ENCODE measurements at regions not wholly inside any gene's neighbourhood (a gene's known extent, or its start where the extent isn't known, plus 50 kb on each side); places are given as distances from the start of the nearest gene placed in this dataset.

DNA sequence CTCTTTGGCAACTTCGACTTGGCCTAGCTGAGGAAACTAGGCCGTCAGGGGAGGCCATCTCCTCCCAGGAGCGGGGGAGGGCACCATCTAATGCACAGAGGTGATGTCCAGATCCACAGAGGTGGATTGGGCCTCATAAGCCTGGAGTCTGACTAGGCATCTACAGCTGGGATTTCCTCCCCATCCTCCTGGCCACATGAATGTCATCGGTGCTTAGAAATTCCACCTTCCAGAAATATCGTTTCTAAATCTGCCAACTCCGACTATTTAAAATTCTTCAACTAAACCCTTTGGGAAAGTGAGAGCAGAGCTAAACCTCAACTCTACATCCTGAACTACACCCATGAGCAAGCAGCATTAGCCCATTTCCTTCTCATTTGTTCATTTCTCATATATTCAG lies 118.7 kb downstream of the WNT5A start:
- no peaks in the 10 kb centered on the region for H3F3A ChIP-seq (ENCODE audit: insufficient read depth, low read length)

DNA sequence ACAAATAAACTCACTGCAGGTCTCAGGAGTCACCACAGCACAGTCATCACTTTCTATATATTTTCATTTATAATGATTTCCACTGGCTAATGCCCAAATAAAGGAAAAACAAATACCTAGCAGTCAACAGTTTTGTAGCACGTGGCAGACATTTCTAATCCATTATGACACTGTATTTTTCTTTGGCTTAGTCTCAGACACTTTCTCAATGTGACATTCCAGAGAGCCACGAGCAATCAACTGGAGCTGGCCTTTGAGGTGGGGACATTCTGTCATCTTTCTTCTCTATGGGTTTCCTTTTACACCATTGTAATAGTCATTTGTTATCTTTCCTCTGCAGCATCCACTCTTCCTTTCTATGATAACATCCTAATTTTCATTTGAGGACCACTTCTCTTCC lies 119.7 kb downstream of the WNT5A start:
- Histone ChIP-seq H2AFZ (ENCODE audit: low read length) (no peak overlapping the region), H3K4me1 (ENCODE audit: low read length) (no peaks in the 10 kb centered on the region), H3K79me2 (ENCODE audit: low read length) (no peaks in the 10 kb centered on the region), H3K4me3 (ENCODE audit: low read length) (no peak overlapping the region), H3K9me3 (replicated peaks; ENCODE audit: insufficient read depth, low read length) (no peaks in the 10 kb centered on the region), H3K9me2 (replicated peaks; ENCODE audit: insufficient read depth, low read length) (no peaks in the 10 kb centered on the region), H3K27me3 (replicated peaks; ENCODE audit: insufficient read depth, low read length) (no peaks in the 10 kb centered on the region), H3F3A (ENCODE audit: insufficient read depth, low read length) (no peaks in the 10 kb centered on the region), H3K36me3 (replicated peaks; ENCODE audit: insufficient read depth, low read length) (no peaks in the 10 kb centered on the region), H3K27ac (ENCODE audit: low read length) (no peak overlapping the region), H3K9ac (ENCODE audit: low read length) (no peak overlapping the region), H3K4me2 (ENCODE audit: low read depth, low read length) (no peak overlapping the region), H4K20me1 (ENCODE audit: insufficient read depth, low read length) (no peaks in the 10 kb centered on the region)
- TF ChIP-seq EZH2phosphoT487 (IDR thresholded peaks at IDR 0.05; ENCODE audit: low read length) (no peak), EZH2 (optimal IDR thresholded peaks at IDR 0.05; ENCODE audit: low read depth, low read length) (no peak)
- TF ChIP-seq, protein P1, sequence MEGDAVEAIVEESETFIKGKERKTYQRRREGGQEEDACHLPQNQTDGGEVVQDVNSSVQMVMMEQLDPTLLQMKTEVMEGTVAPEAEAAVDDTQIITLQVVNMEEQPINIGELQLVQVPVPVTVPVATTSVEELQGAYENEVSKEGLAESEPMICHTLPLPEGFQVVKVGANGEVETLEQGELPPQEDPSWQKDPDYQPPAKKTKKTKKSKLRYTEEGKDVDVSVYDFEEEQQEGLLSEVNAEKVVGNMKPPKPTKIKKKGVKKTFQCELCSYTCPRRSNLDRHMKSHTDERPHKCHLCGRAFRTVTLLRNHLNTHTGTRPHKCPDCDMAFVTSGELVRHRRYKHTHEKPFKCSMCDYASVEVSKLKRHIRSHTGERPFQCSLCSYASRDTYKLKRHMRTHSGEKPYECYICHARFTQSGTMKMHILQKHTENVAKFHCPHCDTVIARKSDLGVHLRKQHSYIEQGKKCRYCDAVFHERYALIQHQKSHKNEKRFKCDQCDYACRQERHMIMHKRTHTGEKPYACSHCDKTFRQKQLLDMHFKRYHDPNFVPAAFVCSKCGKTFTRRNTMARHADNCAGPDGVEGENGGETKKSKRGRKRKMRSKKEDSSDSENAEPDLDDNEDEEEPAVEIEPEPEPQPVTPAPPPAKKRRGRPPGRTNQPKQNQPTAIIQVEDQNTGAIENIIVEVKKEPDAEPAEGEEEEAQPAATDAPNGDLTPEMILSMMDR (IDR thresholded peaks at IDR 0.05; ENCODE audit: low read length) = no peak
- no peak for DNase-seq

More for the DNA sequence above, 118.7 kb downstream of the WNT5A start:
- Histone ChIP-seq H3K9me2 (replicated peaks; ENCODE audit: insufficient read depth, low read length) (no peaks in the 10 kb centered on the region), H3K9me3 (replicated peaks; ENCODE audit: insufficient read depth, low read length) (no peaks in the 10 kb centered on the region), H3K79me2 (ENCODE audit: low read length) (no peaks in the 10 kb centered on the region), H3K4me1 (ENCODE audit: low read length) (no peaks in the 10 kb centered on the region), H2AFZ (ENCODE audit: low read length) (no peak overlapping the region), H3K4me3 (ENCODE audit: low read length) (no peak overlapping the region), H3K27me3 (replicated peaks; ENCODE audit: insufficient read depth, low read length) (no peaks in the 10 kb centered on the region), H3K4me2 (ENCODE audit: low read depth, low read length) (no peak overlapping the region), H3K9ac (ENCODE audit: low read length) (no peak overlapping the region), H3K27ac (ENCODE audit: low read length) (no peak overlapping the region), H3K36me3 (replicated peaks; ENCODE audit: insufficient read depth, low read length) (no peaks in the 10 kb centered on the region), H4K20me1 (ENCODE audit: insufficient read depth, low read length) (no peaks in the 10 kb centered on the region)
- DNase-seq = no peak
- TF ChIP-seq EZH2phosphoT487 (IDR thresholded peaks at IDR 0.05; ENCODE audit: low read length) (no peak), EZH2 (optimal IDR thresholded peaks at IDR 0.05; ENCODE audit: low read depth, low read length) (no peak)
- TF ChIP-seq, protein P1 (IDR thresholded peaks at IDR 0.05; ENCODE audit: low read length) = no peak

DNA sequence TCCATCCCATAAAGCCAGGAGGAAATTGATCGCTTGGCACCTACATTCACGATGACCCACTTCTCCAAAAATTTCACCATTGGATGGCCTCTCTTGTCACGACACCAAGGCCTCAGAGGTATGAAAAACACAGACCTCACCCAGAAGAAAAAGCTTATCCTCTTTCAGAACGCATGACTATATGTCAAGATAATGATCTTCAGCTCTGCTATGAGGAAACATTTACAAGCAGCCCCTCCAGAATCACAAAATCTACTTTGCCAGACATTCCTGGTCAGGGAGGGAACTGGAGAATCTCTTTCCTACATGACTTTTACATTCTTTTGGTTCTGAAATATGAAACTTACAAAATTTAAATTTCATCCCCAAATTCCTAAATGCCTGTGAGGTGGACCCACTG lies 122.7 kb downstream of the WNT5A start:
- Histone ChIP-seq H3K4me1 (ENCODE audit: low read length) (no peaks in the 10 kb centered on the region), H3K9me2 (replicated peaks; ENCODE audit: insufficient read depth, low read length) (no peaks in the 10 kb centered on the region), H3F3A (ENCODE audit: insufficient read depth, low read length) (no peaks in the 10 kb centered on the region), H3K27ac (ENCODE audit: low read length) (no peak overlapping the region), H4K20me1 (ENCODE audit: insufficient read depth, low read length) (no peaks in the 10 kb centered on the region), H3K4me3 (ENCODE audit: low read length) (no peak overlapping the region), H3K27me3 (replicated peaks; ENCODE audit: insufficient read depth, low read length) (no peaks in the 10 kb centered on the region), H3K79me2 (ENCODE audit: low read length) (no peaks in the 10 kb centered on the region), H3K4me2 (ENCODE audit: low read depth, low read length) (no peak overlapping the region), H3K9ac (ENCODE audit: low read length) (no peak overlapping the region), H3K36me3 (replicated peaks; ENCODE audit: insufficient read depth, low read length) (no peaks in the 10 kb centered on the region), H2AFZ (ENCODE audit: low read length) (no peak overlapping the region), H3K9me3 (replicated peaks; ENCODE audit: insufficient read depth, low read length) (no peaks in the 10 kb centered on the region)
- TF ChIP-seq EZH2phosphoT487 (IDR thresholded peaks at IDR 0.05; ENCODE audit: low read length) (no peak), EZH2 (optimal IDR thresholded peaks at IDR 0.05; ENCODE audit: low read depth, low read length) (no peak)
- TF ChIP-seq, protein P1 (IDR thresholded peaks at IDR 0.05; ENCODE audit: low read length) = no peak
- no peak for DNase-seq
